ENCODE measurements at regions not wholly inside any gene's neighbourhood (a gene's known extent, or its start where the extent isn't known, plus 50 kb on each side); places are given as distances from the start of the nearest gene placed in this dataset.

DNA sequence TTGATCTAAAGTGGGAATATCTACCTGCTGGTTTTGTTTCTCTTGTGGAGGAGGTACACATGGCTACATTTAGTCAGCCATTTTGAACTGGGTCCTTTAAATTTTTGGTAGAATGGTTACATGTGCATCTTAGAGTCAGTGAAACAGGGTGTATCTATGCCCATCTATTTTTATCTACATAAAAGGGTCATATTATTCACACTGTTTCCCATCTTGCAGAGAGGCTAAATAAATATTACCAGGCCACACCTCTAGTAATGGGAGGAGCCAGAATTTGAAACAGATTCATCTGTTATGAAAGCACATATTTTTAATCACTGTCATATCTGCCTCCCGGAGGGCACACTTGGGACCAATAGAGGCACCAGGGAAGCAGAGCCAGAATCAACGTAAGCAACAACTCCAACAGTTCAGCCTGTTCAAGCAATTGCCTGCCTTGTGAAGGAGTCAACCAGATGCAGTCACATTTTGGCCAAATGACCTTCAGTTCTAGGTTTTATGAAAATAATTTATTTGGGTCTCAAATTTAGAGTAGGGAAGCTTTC lies 376.8 kb downstream of the TSN start:
- no peak for ATAC-seq
- peaks cover 21% of the 10 kb centered on the region for H3K9me3 Mint-ChIP-seq
- H3K36me3 Mint-ChIP-seq: peaks cover 5% of the 10 kb centered on the region
- no peaks in the 10 kb centered on the region for H3K4me1 Mint-ChIP-seq
- H3K27ac Mint-ChIP-seq: no peak overlapping the region
- H3K27me3 Mint-ChIP-seq: peaks cover 9% of the 10 kb centered on the region
- no peak overlapping the region for H3K4me3 Mint-ChIP-seq

DNA sequence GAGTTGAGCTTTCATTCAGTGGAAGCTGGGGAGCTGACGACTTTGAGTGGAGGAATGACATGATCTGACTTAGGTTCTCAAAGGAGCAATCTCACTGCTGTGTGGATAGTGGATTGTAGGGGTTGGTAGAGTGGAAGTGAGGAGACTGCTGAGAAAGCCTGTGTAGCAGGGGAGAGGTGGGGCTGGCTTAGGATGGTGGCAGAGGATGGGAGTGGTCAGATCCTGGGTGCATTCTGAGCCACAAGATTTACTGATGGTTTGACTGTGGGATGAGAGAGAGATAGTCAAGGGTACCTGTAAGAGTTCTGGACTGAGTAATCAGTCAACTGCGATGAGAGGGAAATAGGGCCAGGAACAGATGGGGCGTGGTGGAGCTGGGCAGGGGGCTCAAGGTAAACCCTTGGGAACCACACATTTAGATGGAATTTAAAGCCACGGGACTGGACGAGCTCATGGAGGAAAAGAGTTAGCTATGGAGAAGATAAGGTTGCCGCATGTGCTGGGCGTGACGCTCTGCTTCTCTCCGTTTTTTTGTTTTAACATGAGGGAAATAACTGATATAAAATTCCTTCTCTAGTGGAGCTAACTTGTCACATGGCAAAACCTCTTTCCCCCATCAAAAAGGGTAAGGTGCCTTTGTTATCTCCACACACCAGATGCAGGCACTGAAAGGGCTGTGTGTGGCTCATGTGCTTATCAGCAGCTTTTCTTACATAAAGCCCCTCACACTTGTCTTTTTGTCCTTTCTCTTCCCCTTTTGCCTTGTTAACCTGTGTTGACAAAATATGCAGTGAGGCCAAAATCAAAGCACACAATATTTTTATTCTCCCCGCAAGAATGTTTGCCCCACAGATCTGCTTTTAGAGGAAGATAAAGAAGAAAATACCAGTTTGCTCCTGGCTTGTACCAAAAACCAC lies 379.8 kb downstream of the TSN start:
- Mint-ChIP-seq H3K4me1 (no peaks in the 10 kb centered on the region), H3K27ac (no peak overlapping the region), H3K36me3 (no peaks in the 10 kb centered on the region), H3K9me3 (peaks cover 8% of the 10 kb centered on the region), H3K27me3 (peaks cover 9% of the 10 kb centered on the region), H3K4me3 (no peak overlapping the region)
- no peak for ATAC-seq

DNA sequence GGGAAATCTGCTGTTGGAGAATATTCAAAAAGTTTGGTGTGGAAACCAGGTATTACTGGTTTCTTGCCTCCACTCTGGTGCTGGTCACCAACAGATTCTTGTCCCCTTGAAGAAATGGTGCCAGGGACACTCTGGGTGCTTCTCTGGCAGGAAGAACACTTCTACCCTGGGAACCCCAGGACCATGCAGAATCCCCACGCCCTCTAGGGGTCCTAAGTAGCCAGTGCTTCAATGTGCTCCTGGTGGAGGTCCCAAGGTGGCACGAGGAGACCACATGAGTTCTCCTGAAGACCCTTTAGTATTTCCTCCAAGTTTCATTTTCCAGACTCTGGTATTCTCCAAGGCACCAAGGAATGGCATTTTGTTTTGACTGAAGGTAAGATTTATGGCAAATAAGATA lies 380.6 kb downstream of the TSN start:
- no peak for ATAC-seq
- H3K4me1 Mint-ChIP-seq: no peaks in the 10 kb centered on the region
- peaks cover under 1% of the 10 kb centered on the region for H3K9me3 Mint-ChIP-seq
- no peak overlapping the region for H3K4me3 Mint-ChIP-seq
- no peaks in the 10 kb centered on the region for H3K36me3 Mint-ChIP-seq
- peaks cover 9% of the 10 kb centered on the region for H3K27me3 Mint-ChIP-seq
- H3K27ac Mint-ChIP-seq: no peak overlapping the region

DNA sequence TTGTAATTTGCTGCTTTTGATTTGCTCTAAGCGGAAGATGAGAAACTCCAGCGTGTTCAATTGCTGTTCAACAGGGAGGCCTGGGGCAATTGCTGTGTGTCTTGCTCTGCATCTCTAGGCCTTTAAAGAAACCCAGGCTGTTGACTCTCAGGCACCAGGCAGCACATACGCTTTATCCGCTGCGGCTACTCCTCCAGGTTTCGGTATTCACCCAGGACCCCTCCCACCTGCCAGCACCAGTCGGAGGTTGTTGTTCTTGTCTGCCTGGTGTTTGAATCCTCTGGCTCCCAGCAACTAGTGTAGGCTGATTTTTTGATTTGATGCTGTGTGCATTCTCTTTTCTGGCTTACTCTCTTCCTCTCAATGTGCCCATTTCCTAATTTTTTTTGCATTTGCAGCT lies 383.1 kb downstream of the TSN start:
- Mint-ChIP-seq H3K27ac (no peak overlapping the region), H3K9me3 (no peaks in the 10 kb centered on the region), H3K36me3 (no peaks in the 10 kb centered on the region)

DNA sequence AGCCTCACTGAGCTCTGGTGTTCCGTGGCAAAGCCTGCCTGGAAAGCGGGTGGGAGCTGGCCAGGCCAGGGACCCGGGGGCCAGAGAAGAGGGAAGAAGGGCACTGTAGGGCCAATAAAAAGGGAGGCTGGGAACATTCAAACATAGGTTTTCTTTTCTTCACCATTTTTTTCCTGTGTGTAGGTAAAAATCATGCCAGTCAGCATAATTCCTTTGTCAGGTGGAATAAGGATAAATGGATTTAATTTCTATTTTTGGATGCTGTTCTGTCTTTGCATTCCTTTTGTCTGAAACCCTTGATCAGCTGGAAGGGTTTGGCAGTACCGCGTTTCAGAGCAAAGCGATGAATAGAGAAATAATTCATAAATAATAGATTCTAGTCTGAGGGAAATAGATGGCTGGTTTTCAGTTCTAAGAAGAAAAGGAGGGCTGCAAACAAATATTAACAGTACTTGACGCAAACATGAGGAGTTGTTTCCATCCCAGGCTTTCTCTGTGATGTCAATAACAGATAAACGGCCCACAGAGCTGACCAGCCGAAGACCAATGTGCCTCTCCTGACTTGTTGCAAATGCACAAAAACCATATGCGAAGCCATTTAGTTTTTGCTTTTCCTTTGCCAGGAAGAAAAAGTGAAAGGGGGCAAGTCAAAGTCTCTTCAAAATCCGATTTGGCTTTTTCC lies 384.4 kb downstream of the TSN start:
- Mint-ChIP-seq H3K4me3 (no peak overlapping the region), H3K27ac (no peak overlapping the region), H3K4me1 (no peaks in the 10 kb centered on the region), H3K9me3 (no peaks in the 10 kb centered on the region), H3K36me3 (no peaks in the 10 kb centered on the region), H3K27me3 (peaks cover 2% of the 10 kb centered on the region)
- ATAC-seq: no peak

More for the DNA sequence above, 383.1 kb downstream of the TSN start:
- ATAC-seq: no peak
- Mint-ChIP-seq H3K4me3 (no peak overlapping the region), H3K27me3 (peaks cover 9% of the 10 kb centered on the region), H3K4me1 (no peaks in the 10 kb centered on the region)

DNA sequence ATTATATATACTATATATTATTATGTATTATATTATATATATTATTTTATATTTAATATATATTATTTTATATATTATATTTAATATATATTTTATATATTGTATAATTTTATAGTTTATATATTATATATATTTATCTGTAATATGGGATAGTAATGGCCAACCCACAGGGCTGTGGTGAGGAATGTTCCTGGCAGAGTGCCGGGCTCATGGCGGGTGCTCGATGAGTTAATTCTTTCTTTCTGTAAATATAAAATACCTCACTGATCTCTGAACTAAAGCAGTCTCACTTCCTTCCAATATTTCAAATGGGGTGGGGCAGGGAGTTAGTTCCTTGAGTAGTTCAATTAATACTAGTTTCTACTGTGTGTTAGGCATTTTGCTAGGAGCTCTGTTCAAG lies 389.4 kb downstream of the TSN start:
- H3K4me1 Mint-ChIP-seq: no peaks in the 10 kb centered on the region
- H3K36me3 Mint-ChIP-seq: no peaks in the 10 kb centered on the region
- no peak overlapping the region for H3K4me3 Mint-ChIP-seq
- H3K27me3 Mint-ChIP-seq: no peaks in the 10 kb centered on the region
- ATAC-seq: no peak
- H3K9me3 Mint-ChIP-seq: no peaks in the 10 kb centered on the region
- no peak overlapping the region for H3K27ac Mint-ChIP-seq

DNA sequence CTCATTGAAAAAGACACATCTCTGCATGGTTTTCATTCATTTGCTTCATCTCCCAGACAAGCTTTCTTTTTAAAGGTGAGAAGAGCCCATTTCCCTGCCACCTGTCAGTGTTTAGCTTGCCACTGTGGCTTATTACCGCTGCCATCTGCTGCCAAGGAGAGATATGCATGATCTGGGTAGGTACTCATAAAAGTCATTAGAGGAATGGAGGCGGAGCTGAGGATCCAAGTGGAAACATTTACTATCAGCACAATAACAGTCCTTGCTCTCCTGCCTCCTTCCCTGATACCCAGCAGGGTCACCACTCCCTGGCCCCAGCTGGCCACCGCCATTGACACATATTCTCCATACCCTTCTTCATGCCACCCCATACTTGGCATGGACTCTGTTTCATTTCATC lies 390.4 kb downstream of the TSN start:
- H3K27ac Mint-ChIP-seq: no peak overlapping the region
- no peak overlapping the region for H3K4me3 Mint-ChIP-seq
- ATAC-seq: no peak
- H3K4me1 Mint-ChIP-seq: no peaks in the 10 kb centered on the region
- H3K9me3 Mint-ChIP-seq: no peaks in the 10 kb centered on the region
- no peaks in the 10 kb centered on the region for H3K27me3 Mint-ChIP-seq
- H3K36me3 Mint-ChIP-seq: no peaks in the 10 kb centered on the region

DNA sequence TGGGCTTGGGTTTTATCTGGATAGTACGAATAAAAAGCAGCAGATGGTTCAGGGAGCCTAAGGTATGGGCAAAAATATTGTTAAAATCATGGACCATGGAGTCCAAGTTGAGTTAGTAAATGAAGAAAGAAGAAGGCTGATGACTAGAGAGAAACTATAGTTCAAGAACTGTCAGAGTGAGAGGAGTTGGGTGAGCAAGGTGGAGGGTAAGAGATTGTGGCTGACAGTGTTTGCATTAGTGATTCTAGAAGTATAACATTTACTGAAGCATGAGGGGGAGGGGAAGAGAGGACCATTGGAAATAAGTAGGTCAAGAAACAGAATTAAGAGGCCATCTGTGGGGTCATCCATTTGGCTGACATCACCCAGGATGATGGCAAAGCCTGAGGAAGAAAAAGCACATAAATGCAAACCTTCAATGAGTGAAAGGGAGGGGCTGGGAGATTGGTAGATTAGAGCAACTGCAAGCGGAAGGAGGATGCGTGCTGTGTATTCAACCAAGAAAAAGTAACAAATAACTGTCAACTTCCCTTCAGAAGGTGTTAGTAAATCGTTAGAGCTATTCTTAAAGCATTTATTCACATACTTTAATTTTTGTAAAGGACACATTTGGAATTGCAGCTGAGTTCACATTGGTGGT lies 392.8 kb downstream of the TSN start:
- no peaks in the 10 kb centered on the region for H3K9me3 Mint-ChIP-seq
- no peak overlapping the region for H3K4me3 Mint-ChIP-seq
- no peaks in the 10 kb centered on the region for H3K4me1 Mint-ChIP-seq
- no peak overlapping the region for H3K27ac Mint-ChIP-seq
- H3K27me3 Mint-ChIP-seq: no peaks in the 10 kb centered on the region
- ATAC-seq: no peak
- H3K36me3 Mint-ChIP-seq: no peaks in the 10 kb centered on the region

DNA sequence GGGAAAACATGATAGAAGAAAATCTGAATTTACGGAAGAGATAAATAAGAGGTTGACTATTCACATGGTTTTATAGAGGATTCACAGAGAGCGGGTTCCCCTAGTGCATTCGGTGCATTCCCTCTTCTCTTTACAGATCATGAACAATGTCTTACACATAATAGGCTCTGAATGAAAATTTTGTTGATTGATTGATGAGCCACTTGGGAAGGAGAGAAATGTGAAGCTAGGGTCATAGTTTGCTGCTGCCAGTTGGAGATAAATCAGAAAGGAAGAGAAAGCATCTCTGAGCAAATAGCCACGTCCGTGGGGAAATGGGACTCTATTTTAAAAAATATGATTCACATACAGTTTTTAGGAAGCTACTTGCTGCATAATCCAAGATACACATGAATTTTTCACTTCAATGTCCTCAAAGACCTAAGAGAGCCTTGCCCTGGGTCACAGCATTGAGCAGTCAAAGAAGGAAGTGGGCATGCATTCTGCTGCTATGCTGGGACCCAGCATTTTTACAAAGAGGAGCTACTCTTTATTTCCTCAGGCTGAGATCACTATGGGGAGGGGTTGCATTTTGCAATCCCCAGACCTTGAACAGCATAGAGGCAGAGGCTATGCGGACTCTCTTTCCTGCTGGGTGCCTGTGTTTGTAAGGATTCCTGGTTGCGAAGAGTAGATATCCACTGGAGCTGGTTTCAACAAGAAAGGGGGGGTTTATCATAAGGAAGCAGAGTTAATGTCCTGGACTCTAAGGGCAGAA lies 395.3 kb downstream of the TSN start:
- no peaks in the 10 kb centered on the region for H3K4me1 Mint-ChIP-seq
- no peaks in the 10 kb centered on the region for H3K36me3 Mint-ChIP-seq
- no peaks in the 10 kb centered on the region for H3K27me3 Mint-ChIP-seq
- no peaks in the 10 kb centered on the region for H3K9me3 Mint-ChIP-seq
- H3K4me3 Mint-ChIP-seq: no peak overlapping the region
- H3K27ac Mint-ChIP-seq: no peak overlapping the region
- no peak for ATAC-seq

DNA sequence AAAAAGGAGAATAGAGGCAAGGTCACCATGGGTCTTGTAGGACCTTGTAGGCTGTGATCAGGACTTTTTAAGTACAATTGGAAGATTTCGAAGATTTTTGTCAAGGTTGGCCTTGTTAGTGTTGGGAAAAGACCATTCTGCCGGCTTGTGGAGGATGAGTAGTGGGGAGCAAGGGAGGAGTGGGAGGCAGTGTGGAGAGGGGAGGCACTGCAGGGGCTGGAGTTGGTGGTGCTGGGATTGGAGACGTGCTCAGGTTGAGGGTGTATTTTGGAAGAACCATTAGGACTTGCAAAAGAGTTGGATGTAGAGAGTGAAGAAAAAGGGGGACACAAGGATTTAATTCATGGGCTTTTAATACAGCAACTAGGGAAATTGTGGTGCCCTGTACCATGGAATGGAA lies 397.1 kb downstream of the TSN start:
- Mint-ChIP-seq H3K27ac (no peak overlapping the region), H3K4me1 (no peaks in the 10 kb centered on the region), H3K9me3 (no peaks in the 10 kb centered on the region), H3K4me3 (no peak overlapping the region), H3K36me3 (no peaks in the 10 kb centered on the region), H3K27me3 (no peaks in the 10 kb centered on the region)
- no peak for ATAC-seq

DNA sequence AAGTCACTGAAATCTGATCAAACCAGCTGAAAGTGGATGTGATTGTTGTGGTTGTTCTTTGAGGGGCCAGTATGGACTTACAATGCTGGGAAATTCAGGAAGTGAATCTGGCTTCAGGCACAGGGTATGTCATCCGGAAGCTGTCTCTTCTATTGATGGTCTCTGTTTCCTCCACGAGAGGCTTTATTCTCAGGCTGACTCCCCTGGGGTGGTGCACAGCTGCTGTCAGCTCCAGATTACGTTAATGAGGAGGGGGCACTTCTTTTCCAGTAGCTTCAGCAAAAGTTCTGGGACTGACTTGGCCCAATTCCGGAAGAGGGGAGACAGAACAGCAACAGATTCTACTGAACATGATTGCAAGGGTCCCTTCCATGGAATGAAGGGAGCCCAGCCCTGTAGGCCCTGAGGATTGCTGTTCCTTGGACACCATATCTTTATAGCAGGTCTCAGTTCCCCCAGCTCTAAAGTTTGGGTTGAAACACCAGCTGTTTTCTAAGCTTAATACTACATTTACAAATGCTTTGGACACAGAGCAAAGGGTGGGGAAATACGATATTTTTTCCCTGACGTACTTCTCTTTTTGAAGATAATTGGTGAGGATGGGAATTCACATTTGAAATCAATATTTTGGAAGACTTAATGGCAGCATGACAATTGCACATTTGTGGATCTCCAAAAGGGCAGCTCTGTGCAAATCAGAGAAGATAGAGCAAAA lies 400.9 kb downstream of the TSN start:
- no peaks in the 10 kb centered on the region for H3K4me1 Mint-ChIP-seq
- H3K4me3 Mint-ChIP-seq: no peak overlapping the region
- H3K9me3 Mint-ChIP-seq: no peaks in the 10 kb centered on the region
- no peaks in the 10 kb centered on the region for H3K36me3 Mint-ChIP-seq
- H3K27ac Mint-ChIP-seq: no peak overlapping the region
- H3K27me3 Mint-ChIP-seq: no peaks in the 10 kb centered on the region
- no peak for ATAC-seq

DNA sequence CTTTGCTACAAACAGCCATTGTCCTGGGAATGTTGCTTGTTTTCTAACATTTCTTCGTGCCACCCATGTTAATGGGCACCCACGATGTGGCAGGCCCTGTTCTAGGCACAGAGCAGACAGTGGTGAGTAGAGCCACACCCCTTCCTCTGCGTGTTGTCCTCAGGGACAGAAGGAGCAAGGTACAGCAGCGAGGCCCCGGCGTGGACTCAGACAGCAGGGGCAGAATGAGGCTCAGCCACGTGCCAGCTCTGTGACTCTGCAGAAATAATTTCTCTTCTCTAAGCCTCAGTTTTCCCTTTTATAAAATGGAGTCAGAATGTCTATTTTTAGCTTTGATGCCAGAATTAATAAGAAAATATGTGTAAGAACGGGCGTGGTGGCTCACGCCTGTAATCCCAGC lies 401.7 kb downstream of the TSN start:
- Mint-ChIP-seq H3K27me3 (no peaks in the 10 kb centered on the region), H3K4me1 (no peaks in the 10 kb centered on the region), H3K4me3 (no peak overlapping the region), H3K27ac (no peak overlapping the region), H3K9me3 (no peaks in the 10 kb centered on the region), H3K36me3 (no peaks in the 10 kb centered on the region)
- ATAC-seq: no peak

DNA sequence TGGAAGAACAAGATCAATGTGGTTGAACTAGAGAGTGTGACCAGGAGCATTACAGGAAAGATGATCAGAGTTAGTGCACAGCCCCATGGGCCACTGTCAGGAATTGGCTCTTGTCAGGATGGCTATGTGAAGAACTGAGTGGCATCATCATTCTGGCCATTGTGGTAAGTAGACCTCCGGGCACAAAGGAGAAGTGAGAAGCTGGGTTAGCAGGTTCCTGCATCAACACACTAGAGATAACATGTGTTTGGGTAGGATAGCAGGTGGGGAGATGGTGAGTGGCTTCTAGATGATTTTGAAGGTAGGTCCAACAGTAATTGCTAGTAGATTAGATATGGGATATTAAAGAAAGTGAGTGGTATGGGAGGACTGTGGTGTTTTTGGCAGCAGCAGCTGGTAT lies 408.2 kb downstream of the TSN start:
- ATAC-seq: no peak
- Mint-ChIP-seq H3K27me3 (no peaks in the 10 kb centered on the region), H3K4me1 (no peaks in the 10 kb centered on the region), H3K9me3 (no peaks in the 10 kb centered on the region), H3K27ac (no peak overlapping the region), H3K36me3 (no peaks in the 10 kb centered on the region), H3K4me3 (no peak overlapping the region)

DNA sequence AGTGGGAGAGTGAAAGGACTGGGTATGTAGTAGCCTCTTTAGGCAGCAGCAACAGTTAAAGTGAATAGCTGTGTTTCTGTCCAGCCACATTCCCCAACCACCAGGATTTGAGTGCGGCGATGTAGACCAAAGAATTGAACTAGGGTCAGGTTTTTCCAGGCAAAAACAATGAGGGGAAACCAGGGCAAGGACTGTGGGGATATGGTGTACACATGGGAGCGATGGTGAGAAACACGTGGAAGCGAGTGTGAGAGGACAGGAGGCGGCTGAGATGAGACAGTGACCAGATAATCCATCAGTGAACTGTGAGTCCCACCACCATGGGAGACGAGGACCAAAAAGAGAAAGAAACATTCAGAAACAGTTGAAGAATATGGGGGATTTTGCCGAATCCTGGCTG lies 409.5 kb downstream of the TSN start:
- no peaks in the 10 kb centered on the region for H3K27me3 Mint-ChIP-seq
- H3K36me3 Mint-ChIP-seq: no peaks in the 10 kb centered on the region
- H3K4me3 Mint-ChIP-seq: no peak overlapping the region
- H3K4me1 Mint-ChIP-seq: no peaks in the 10 kb centered on the region
- no peaks in the 10 kb centered on the region for H3K9me3 Mint-ChIP-seq
- no peak for ATAC-seq
- no peak overlapping the region for H3K27ac Mint-ChIP-seq

Data from stimulated activated memory B cell treated with anti-CD40 and anti-IgM and Interleukin-4, amounts not matched to agents 10 μg/mL and 1 μg/mL and 100 μg/mL, for 72 hours (primary cell).